Stimulated activated CD4-positive, alpha-beta T cell treated with anti-CD3 and anti-CD28 coated beads, TNF-alpha, amount 100 ng/mL, for 24 hours (primary cell): ENCODE measurements at regions not wholly inside any gene's neighbourhood (a gene's known extent, or its start where the extent isn't known, plus 50 kb on each side); places are given as distances from the start of the nearest gene placed in this dataset.

ENCODE experiments used
- DNase-seq, 3 experiments: peaks; one replicate each; pipeline ENCODE4 v3.0.0-alpha.2; 2020; ENCODE audit warnings: low read depth in 3 of 3

DNA sequence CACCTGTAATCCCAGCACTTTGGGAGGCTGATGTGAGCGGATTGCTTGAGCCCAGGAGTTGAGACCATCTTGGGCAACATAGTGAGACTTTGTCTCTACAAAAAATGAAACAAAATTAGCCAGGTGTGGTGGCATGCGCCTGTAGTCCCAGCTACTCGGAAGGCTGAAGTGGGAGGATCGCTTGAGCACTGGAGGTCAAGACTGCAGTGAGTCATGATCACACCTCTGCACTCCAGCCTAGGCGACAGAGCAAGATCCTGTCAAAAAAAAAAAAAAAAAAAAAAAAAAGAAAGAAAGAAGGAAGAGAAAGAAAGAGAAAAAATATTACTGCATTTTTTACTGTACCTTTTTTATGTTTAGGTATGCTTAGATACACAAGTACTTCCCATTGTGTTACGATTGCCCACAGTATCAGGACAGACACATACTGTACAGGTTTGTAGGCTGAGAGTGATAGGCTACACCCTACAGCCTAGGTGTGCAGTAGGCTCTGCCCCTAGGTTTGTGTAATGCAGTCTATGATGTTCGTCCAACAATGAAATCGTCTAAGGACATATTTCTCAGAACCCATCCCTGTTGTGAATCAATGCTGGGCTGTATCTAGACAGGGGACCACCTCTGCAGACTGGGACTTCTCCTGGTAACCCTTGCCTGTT is 160.4 kb upstream of the PWP1 start:
- DNase-seq: no peak

- no peak for DNase-seq
Measured at GRCh38 chr12:107525719-107526554, 159.7 kb upstream of the PWP1 start.

DNA sequence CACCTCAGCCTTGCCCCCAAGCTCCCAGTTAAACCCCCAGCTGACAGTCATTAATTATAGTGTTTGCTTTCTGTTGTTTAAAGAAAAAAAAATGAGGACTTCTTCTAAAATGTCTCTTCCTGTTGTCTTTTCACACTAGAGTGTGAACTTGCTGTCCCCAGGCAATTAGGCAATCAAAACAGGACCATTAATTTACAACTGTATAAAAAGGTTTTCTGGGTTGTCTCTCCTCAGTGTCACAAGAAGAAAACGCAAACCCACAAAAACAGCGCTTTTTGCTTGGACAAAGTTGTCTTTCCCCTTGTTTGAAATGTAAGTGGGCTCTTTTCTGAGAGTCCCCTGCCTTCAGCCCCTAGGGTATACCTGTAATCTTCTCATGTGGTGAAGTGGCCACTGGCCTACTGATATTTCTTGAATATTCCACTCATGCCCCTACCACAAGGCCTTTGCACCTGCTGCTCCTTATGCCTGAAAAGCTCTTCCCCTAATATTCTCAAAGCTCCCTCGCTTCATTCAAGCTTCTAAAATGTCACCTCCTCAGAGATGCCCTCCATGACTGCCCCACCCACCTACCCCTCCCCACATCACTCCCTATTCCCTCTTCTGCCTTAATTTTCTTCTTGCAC is 158.9 kb upstream of the PWP1 start:
- no peak for DNase-seq

GRCh38 chr12:107528731-107529365 is 156.8 kb upstream of the PWP1 start:
- DNase-seq: no peak

DNA sequence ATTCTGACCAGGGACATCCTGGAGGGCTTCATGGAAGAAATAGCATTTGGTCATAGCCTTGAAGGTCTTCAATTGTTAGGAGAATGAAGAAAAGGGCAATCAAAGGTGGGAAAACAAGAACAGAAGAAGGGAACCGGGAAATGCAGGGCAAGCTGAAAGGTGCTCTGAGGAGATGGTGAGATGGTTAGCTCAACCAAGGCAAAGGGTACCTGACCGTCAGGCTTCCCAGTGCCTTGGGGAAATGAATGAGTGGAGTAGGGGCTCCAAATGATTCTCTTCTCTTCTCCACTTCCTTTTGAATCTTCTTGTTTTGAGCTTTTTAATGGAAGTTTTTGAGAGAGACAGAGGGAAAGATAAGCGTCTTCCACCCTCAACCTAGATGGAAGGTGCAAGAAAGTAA is 155.6 kb upstream of the PWP1 start:
- no peak for DNase-seq

DNA sequence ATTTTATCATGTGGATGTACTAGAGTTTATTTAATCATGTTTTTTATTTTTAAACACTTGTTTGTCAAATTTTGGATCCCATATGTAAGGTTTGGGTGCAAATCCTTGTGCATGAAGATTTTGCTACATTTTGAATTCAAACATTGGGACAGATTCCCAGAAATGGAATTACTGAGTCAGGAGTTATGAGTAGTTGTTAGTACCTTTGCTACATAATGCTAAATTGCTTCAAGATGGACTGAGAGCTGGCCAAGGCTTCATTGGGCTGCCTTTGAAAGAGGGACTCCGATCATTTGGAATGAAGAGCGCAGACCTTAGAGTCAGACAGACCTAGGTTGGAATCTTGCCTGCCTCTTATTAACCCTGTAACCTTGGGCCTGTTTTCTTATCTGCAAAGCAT is 154.9 kb upstream of the PWP1 start:
- no peak for DNase-seq

DNA sequence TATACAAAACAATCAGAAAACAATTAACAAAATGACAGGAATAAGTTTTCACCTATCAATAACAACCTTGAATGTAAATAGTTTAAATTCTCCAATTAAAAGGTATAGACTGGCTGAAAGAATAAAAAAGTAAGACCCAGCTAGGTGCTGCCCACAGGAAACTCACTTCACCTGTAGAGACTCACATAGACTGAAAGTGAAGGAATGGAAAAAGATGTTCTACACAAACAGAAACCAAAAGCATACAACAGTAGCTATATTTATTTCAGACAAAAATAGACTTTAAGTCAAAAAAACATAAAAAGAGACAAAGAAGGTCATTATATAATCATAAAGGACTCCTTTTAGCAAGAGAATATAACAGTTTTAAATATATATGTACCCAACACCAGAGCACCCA is 152.4 kb upstream of the PWP1 start:
- no peak for DNase-seq

- no peak for DNase-seq
Measured at GRCh38 chr12:107536613-107537012, 149.0 kb upstream of the PWP1 start.

DNA sequence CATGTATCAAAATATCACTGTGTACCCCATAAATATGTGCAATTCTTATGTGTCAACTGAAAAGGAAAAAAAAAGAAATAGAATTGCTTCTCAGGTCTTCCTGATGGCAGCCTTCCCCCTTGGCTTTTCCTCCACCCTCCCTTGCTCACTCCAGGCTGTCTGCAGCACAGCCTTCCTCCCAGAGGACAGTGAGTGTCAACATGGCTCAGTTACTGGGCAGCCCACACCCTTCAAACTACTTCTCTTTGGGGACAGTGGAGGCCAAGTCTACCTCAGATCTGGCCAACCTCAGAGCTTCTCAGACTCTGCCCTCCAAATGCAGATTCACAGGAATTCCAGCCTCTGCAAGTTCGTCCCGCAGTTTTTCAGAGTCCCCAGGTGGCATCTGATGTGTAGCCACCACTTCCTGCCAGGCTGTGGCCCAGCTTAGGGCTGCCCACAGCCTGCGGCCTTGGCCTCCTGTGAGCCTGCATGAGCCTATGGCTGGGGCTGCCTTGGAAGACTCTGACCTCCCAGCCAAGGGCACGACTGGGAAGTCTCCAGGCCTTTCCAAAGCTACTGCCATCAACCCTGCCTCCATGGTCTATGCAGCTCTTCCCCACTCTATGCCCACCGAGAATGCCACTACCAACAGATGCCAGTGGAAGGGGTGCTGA is 148.0 kb upstream of the PWP1 start:
- DNase-seq: no peak

DNA sequence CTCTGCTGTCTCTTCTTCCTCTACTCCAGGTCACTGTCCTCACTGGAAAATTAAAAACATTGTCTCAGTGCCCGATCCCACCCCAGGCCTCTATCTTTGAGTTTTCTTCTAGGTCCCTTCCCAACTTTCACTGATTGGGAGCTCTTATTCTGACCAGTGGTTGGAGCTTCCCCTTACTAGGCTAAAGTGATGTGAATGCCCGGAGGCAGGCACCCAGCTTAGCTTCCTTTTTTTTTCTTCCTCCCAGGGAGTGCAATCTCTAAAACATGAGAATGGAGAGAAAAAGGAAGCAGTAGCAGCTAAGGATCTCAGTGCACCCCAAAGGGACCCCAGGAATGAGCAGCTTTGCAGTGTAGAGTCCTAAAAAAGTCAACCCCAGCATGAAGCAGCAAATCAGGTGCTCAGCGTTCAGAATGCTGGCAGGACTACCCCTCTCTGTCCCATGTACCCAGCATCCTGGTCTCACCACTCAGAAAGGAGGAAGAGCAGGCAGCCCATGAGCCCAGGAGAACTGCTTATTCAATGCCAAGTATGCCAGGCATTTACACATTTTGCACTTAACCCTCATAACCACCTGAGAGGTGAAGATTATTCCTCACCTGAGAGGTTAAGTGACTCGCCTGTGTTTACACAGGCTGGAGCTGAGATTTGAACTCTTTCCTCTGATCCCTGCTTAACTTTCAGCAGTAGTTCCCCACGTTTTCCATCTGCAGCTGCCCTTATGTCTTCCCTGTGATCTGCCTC is 146.2 kb upstream of the PWP1 start:
- DNase-seq: no peak

DNA sequence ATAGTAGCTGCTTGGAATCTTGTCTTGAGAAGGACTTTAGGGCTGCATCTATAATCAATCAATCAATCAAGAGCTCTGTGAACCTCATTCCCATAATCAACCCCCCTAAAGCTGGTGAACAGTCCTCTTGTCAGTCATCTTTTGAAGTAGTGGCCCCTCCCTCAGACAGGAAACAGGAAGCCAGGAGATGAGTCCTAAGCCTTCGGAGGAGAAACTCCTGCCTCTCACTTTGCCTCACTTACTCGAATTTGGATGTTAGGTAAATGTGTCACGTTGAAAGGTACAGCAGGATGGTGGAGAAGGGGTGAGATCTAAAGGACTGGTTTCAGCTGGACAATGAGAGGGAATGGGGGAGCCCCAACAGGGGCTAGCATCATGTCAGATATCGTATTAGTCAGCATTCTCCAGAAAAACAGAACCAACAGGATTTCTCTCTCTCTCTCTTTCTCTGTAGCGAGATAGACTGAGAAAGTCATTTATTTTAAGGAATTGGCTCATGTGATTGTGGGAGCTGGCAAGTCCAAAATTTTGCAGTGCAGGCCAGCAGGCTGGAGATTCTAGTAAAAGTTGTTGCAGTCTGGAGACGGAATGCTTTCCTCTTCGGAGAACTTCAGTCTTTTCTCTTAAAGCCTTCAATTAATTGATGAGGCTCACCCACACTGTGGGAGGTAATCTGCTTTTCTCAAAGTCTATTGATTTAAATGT is 144.4 kb upstream of the PWP1 start:
- no peak for DNase-seq

DNA sequence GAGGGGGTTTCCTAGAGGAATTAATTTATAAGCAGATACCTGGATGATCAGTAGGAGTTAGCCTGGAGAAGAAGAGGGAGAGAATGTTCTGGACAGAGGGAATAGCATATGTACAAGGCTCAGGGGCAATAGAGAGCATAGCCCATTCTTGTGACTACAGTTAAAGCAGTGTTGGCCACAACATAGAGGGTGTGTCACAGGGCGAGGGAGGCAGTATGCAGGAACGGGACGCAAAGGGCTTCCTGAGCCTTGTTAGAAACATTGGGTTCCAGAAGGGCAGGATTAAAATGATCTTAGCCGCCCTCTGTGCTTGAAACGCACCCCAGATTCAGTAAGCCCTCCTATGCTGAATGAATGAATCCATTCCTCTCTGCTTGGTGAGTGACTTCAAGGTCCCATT is 142.2 kb upstream of the PWP1 start:
- no peak for DNase-seq

GRCh38 chr12:107543841-107544240 is 141.8 kb upstream of the PWP1 start:
- no peak for DNase-seq

DNA sequence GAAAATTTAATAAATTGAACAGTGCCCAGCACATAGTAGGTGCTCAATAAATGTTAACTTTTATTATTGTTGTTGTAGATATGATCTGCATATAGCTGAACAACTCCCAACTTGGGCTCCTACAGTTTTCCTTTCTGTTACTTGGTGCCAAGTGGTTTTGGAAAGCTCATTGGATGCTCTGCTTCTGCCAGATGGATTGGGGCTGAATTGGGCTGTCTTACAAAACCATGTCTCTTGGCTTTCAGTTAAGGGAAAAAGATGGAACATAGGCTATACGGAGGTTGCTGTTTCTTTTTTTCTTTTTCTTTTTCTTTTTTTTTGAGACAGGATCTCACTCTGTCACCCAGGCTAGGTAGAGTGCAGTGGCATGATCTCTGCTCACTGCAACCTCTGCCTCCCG is 140.7 kb upstream of the PWP1 start:
- no peak for DNase-seq

GRCh38 chr12:107545737-107546353 is 139.8 kb upstream of the PWP1 start:
- DNase-seq: no peak

DNA sequence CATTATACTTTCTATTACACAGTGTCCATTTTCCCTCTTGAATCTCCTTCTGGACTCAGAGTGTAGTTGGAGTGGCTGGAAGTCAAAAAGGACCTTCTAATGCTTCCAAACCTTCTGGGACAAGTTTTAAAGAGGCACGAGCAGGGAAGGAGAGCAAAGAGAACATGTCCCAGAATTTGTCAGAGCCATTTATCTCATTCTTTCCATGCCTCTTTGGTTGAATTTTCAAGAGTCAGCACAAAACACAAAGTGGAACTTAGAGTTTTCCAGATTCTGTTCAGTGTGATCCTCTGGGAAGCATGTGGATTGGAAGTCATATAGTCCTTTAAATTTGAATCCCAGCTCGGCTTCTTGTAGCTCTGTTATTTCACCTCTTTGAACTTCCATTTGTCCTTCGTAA is 138.2 kb upstream of the PWP1 start:
- no peak for DNase-seq

DNA sequence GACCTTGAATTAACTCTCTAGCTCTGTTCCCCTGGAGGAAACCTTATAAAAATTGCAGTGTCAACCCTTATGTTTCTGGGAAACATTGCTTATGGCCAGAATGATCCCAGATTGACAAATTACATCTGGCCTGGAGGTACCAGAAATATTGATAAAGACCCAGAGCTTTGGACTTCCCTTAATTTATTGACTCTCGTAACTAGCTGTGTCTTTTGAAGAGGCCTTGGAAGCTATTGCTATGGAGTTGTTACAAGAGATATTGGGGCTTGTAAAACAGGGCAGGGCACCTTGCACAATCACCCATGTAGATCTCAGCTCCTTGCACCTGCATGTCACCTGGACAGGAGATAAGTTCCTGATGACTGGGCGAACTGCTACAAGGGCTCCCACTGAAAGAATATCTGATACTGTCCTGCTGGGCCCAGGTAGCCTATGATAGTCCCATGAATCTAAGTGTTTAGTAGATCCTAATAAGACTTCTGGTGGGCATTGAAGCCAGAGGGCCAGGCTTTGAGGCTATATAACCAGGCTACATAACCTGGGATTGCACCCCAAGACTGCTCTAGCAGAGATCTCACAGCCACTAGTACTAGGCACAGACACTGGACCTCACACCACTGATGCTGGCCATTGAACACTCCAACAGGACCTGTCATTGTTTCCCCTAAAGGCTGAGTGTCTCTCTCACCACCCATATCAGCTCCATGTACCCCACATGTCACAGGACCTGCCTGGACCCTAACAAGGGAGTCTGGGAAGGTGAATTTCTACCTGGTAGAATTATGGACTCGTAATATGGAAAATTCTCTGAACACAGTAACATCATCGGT is 135.7 kb upstream of the PWP1 start:
- DNase-seq: no peak

DNA sequence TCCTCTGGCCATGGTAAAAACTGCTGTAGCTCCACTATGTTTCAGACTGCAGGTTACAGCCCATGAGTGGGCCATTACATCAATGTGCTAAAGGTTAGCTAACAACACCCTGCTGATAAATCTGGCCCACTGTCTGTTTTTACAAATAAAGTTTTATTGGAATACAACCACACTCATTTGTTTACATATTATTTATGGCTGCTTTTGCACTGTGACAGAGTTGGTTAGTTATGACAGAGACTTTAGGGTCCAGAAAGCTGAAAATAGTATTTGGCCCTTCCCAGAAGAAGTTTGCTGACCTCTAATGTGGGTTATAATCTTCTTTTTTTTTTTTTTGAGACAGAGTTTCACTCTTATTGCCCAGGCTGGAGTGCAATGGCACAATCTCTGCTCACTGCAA is 134.2 kb upstream of the PWP1 start:
- no peak for DNase-seq

- DNase-seq: no peak
Measured at GRCh38 chr12:107552263-107552662, 133.3 kb upstream of the PWP1 start.
